ENCODE measurements at regions not wholly inside any gene's neighbourhood (a gene's known extent, or its start where the extent isn't known, plus 50 kb on each side); places are given as distances from the start of the nearest gene placed in this dataset.

GRCh38 chr1:170296642-170297041 lies 150.9 kb downstream of the NTMT2 start:
- Histone ChIP-seq H4K91ac (ENCODE audit: low read depth, low read length, poor library complexity) (no peak overlapping the region), H3K18ac (ENCODE audit: low read length) (no peak overlapping the region), H3K4me1 (ENCODE audit: control insufficient read depth in 2 of 2, insufficient read depth in 1 of 2, low read depth in 1 of 2, low read length in 2 of 2) (no peaks in the 10 kb centered on the region), H3K9ac (ENCODE audit: low read depth, low read length, poor library complexity) (no peak overlapping the region), H4K8ac (ENCODE audit: low read depth, low read length) (no peak overlapping the region), H2AK5ac (ENCODE audit: low read depth, low read length) (no peak overlapping the region), H3K4me3 (ENCODE audit: low read length in 2 of 2) (no peak overlapping the region), H2BK15ac (ENCODE audit: low read length) (no peak overlapping the region), H3K27ac (replicated peaks; ENCODE audit: low read length) (no peak overlapping the region), H3K79me1 (ENCODE audit: low read depth, low read length) (no peaks in the 10 kb centered on the region), H2AFZ (ENCODE audit: low read length) (no peak overlapping the region), H2BK120ac (ENCODE audit: low read depth, low read length) (no peak overlapping the region), H3K14ac (ENCODE audit: low read length) (no peak overlapping the region), H3K23ac (ENCODE audit: low read depth, low read length, poor library complexity) (no peak overlapping the region), H2BK5ac (ENCODE audit: low read length) (no peak overlapping the region), H3K36me3 (replicated peaks in 1 of 2; ENCODE audit: control insufficient read depth in 2 of 2, insufficient read depth in 2 of 2, low read length in 2 of 2) (no peaks in the 10 kb centered on the region), H3K9me3 (replicated peaks in 1 of 2; ENCODE audit: control insufficient read depth in 2 of 2, insufficient read depth in 1 of 2, low read depth in 1 of 2, low read length in 2 of 2) (no peaks in the 10 kb centered on the region), H2BK12ac (ENCODE audit: low read length) (no peak overlapping the region), H3K4ac (ENCODE audit: low read length) (no peak overlapping the region), H3K27me3 (ENCODE audit: control insufficient read depth in 3 of 3, insufficient read depth in 3 of 3, low read depth in 1 of 3, low read length in 3 of 3) (no peaks in the 10 kb centered on the region), H3K4me2 (ENCODE audit: insufficient read depth, low read length, poor library complexity, severe bottlenecking) (no peak overlapping the region)
- no CpG with 5 or more reads among the region's 2 CpGs for WGBS, 2 donors (ENCODE audit: extremely low coverage in 2 of 2, insufficient read length in 2 of 2, insufficient replicate concordance in 1 of 2)
- DNase-seq (ENCODE audit: low spot score) = no peak

DNA sequence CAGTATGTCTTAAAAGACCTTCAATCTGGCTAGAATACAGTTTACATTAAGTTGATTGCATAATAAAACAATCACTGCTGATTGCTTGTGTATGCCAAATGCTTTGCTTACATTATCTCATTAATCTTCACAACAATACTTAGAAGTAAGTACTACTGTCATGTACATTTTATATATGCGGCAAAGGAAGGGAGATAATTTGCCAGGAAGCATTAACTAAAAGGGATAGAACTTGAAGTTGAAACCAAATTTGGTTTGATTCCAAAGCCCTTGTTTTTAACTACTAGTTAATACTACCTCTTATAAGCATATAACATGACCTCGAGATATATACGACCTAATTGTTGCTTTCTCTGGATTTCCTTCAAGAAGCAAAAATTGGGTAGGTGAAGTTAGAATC lies 155.8 kb downstream of the NTMT2 start:
- Histone ChIP-seq H3K9me3 (replicated peaks in 1 of 2; ENCODE audit: control insufficient read depth in 2 of 2, insufficient read depth in 1 of 2, low read depth in 1 of 2, low read length in 2 of 2) (no peaks in the 10 kb centered on the region), H3K4me3 (ENCODE audit: low read length in 2 of 2) (no peak overlapping the region), H4K91ac (ENCODE audit: low read depth, low read length, poor library complexity) (no peak overlapping the region), H3K4ac (ENCODE audit: low read length) (no peak overlapping the region), H4K8ac (ENCODE audit: low read depth, low read length) (no peak overlapping the region), H3K79me1 (ENCODE audit: low read depth, low read length) (no peaks in the 10 kb centered on the region), H2BK12ac (ENCODE audit: low read length) (no peak overlapping the region), H2AFZ (ENCODE audit: low read length) (no peak overlapping the region), H2BK15ac (ENCODE audit: low read length) (no peak overlapping the region), H3K9ac (ENCODE audit: low read depth, low read length, poor library complexity) (no peak overlapping the region), H3K18ac (ENCODE audit: low read length) (no peak overlapping the region), H3K4me1 (ENCODE audit: control insufficient read depth in 2 of 2, insufficient read depth in 1 of 2, low read depth in 1 of 2, low read length in 2 of 2) (no peaks in the 10 kb centered on the region), H2BK120ac (ENCODE audit: low read depth, low read length) (no peak overlapping the region), H3K27ac (replicated peaks; ENCODE audit: low read length) (no peak overlapping the region), H3K23ac (ENCODE audit: low read depth, low read length, poor library complexity) (no peak overlapping the region), H3K27me3 (ENCODE audit: control insufficient read depth in 3 of 3, insufficient read depth in 3 of 3, low read depth in 1 of 3, low read length in 3 of 3) (no peaks in the 10 kb centered on the region), H3K4me2 (ENCODE audit: insufficient read depth, low read length, poor library complexity, severe bottlenecking) (no peak overlapping the region), H2AK5ac (ENCODE audit: low read depth, low read length) (no peak overlapping the region), H3K14ac (ENCODE audit: low read length) (no peak overlapping the region), H2BK5ac (ENCODE audit: low read length) (no peak overlapping the region), H3K36me3 (replicated peaks in 1 of 2; ENCODE audit: control insufficient read depth in 2 of 2, insufficient read depth in 2 of 2, low read length in 2 of 2) (no peaks in the 10 kb centered on the region)
- DNase-seq (ENCODE audit: low spot score) = no peak
- WGBS, 2 donors (ENCODE audit: extremely low coverage in 2 of 2, insufficient read length in 2 of 2, insufficient replicate concordance in 1 of 2) = no CpG with 5 or more reads among the region's 3 CpGs

GRCh38 chr1:170303034-170303433 lies 157.3 kb downstream of the NTMT2 start:
- no peak for DNase-seq (ENCODE audit: low spot score)

GRCh38 chr1:170305777-170306512 lies 160.2 kb downstream of the NTMT2 start:
- Histone ChIP-seq H3K9me3 (replicated peaks in 1 of 2; ENCODE audit: control insufficient read depth in 2 of 2, insufficient read depth in 1 of 2, low read depth in 1 of 2, low read length in 2 of 2) (no peaks in the 10 kb centered on the region), H2BK15ac (ENCODE audit: low read length) (no peak overlapping the region), H3K4ac (ENCODE audit: low read length) (no peak overlapping the region), H3K4me3 (ENCODE audit: low read length in 2 of 2) (no peak overlapping the region), H3K27ac (replicated peaks; ENCODE audit: low read length) (no peak overlapping the region), H3K4me1 (ENCODE audit: control insufficient read depth in 2 of 2, insufficient read depth in 1 of 2, low read depth in 1 of 2, low read length in 2 of 2) (peaks cover 0 to 1% of the 10 kb centered on the region in 2 donors), H3K23ac (ENCODE audit: low read depth, low read length, poor library complexity) (no peak overlapping the region), H3K14ac (ENCODE audit: low read length) (no peak overlapping the region), H4K91ac (ENCODE audit: low read depth, low read length, poor library complexity) (no peak overlapping the region), H3K36me3 (replicated peaks in 1 of 2; ENCODE audit: control insufficient read depth in 2 of 2, insufficient read depth in 2 of 2, low read length in 2 of 2) (no peaks in the 10 kb centered on the region), H2BK12ac (ENCODE audit: low read length) (no peak overlapping the region), H2BK120ac (ENCODE audit: low read depth, low read length) (no peak overlapping the region), H4K8ac (ENCODE audit: low read depth, low read length) (no peak overlapping the region), H2AK5ac (ENCODE audit: low read depth, low read length) (no peak overlapping the region), H2BK5ac (ENCODE audit: low read length) (no peak overlapping the region), H3K27me3 (ENCODE audit: control insufficient read depth in 3 of 3, insufficient read depth in 3 of 3, low read depth in 1 of 3, low read length in 3 of 3) (no peaks in the 10 kb centered on the region), H3K9ac (ENCODE audit: low read depth, low read length, poor library complexity) (no peak overlapping the region), H3K79me1 (ENCODE audit: low read depth, low read length) (no peaks in the 10 kb centered on the region), H3K18ac (ENCODE audit: low read length) (no peak overlapping the region), H2AFZ (ENCODE audit: low read length) (no peak overlapping the region), H3K4me2 (ENCODE audit: insufficient read depth, low read length, poor library complexity, severe bottlenecking) (no peak overlapping the region)
- no peak for DNase-seq (ENCODE audit: low spot score)
- no CpG with 5 or more reads among the region's 2 CpGs for WGBS, 2 donors (ENCODE audit: extremely low coverage in 2 of 2, insufficient read length in 2 of 2, insufficient replicate concordance in 1 of 2)

More at GRCh38 chr1:170303034-170303433, 157.3 kb downstream of the NTMT2 start:
- no peak overlapping the region for H3K4ac ChIP-seq (ENCODE audit: low read length)
- no peaks in the 10 kb centered on the region for H3K4me1 ChIP-seq (ENCODE audit: control insufficient read depth in 2 of 2, insufficient read depth in 1 of 2, low read depth in 1 of 2, low read length in 2 of 2)
- H3K4me2 ChIP-seq (ENCODE audit: insufficient read depth, low read length, poor library complexity, severe bottlenecking) = no peak overlapping the region
- H3K4me3 ChIP-seq (ENCODE audit: low read length in 2 of 2) = no peak overlapping the region
- no peak overlapping the region for H2AK5ac ChIP-seq (ENCODE audit: low read depth, low read length)
- H3K9me3 ChIP-seq (replicated peaks in 1 of 2; ENCODE audit: control insufficient read depth in 2 of 2, insufficient read depth in 1 of 2, low read depth in 1 of 2, low read length in 2 of 2) = no peaks in the 10 kb centered on the region
- H4K8ac ChIP-seq (ENCODE audit: low read depth, low read length) = no peak overlapping the region
- H3K79me1 ChIP-seq (ENCODE audit: low read depth, low read length) = no peaks in the 10 kb centered on the region
- H3K36me3 ChIP-seq (replicated peaks in 1 of 2; ENCODE audit: control insufficient read depth in 2 of 2, insufficient read depth in 2 of 2, low read length in 2 of 2) = no peaks in the 10 kb centered on the region
- no CpG with 5 or more reads among the region's 1 CpG for WGBS, 2 donors (ENCODE audit: extremely low coverage in 2 of 2, insufficient read length in 2 of 2, insufficient replicate concordance in 1 of 2)
- H2BK15ac ChIP-seq (ENCODE audit: low read length) = no peak overlapping the region
- H3K9ac ChIP-seq (ENCODE audit: low read depth, low read length, poor library complexity) = no peak overlapping the region
- H3K27me3 ChIP-seq (ENCODE audit: control insufficient read depth in 3 of 3, insufficient read depth in 3 of 3, low read depth in 1 of 3, low read length in 3 of 3) = no peaks in the 10 kb centered on the region
- H2BK120ac ChIP-seq (ENCODE audit: low read depth, low read length) = no peak overlapping the region
- H3K27ac ChIP-seq (replicated peaks; ENCODE audit: low read length) = no peak overlapping the region
- no peak overlapping the region for H2BK12ac ChIP-seq (ENCODE audit: low read length)
- no peak overlapping the region for H3K23ac ChIP-seq (ENCODE audit: low read depth, low read length, poor library complexity)
- no peak overlapping the region for H3K18ac ChIP-seq (ENCODE audit: low read length)
- no peak overlapping the region for H3K14ac ChIP-seq (ENCODE audit: low read length)
- H2AFZ ChIP-seq (ENCODE audit: low read length) = no peak overlapping the region
- no peak overlapping the region for H2BK5ac ChIP-seq (ENCODE audit: low read length)
- no peak overlapping the region for H4K91ac ChIP-seq (ENCODE audit: low read depth, low read length, poor library complexity)

Data from neuronal stem cell (in vitro differentiated cells).